MM.1S (cell line): ENCODE measurements at regions not wholly inside any gene's neighbourhood (a gene's known extent, or its start where the extent isn't known, plus 50 kb on each side); places are given as distances from the start of the nearest gene placed in this dataset.

Source experiments
- CTCF ChIP-seq: fragments of 300-600 bp; sonication (generic); IDR thresholded peaks from 2 replicates; pipeline ENCODE4 v1.5.1; 2016; ENCODE audit warnings: antibody characterized with exemption, low read length, mixed read lengths
- EZH2 ChIP-seq: fragments of 300-600 bp; sonication (generic); optimal IDR thresholded peaks from 2 replicates; pipeline ENCODE3; 2017; ENCODE audit warnings: low read depth, mild to moderate bottlenecking, antibody characterized with exemption, low read length, mixed read lengths

- TF ChIP-seq CTCF (no peak), EZH2 (no peak)
These were observed 182.8 kb upstream of the ADARB2 start for GRCh38 chr10:1920127-1920526.
